ENCODE measurements at regions not wholly inside any gene's neighbourhood (a gene's known extent, or its start where the extent isn't known, plus 50 kb on each side); places are given as distances from the start of the nearest gene placed in this dataset.

- no peak for TF ChIP-seq EP300 (IDR thresholded peaks at IDR 0.05; ENCODE audit: borderline replicate concordance in 1 of 2, control insufficient read depth in 1 of 2, low read depth in 2 of 2, low read length in 2 of 2)
- no peak for TF ChIP-seq ZNF622 (IDR thresholded peaks at IDR 0.05)
- TF ChIP-seq BRCA1 (IDR thresholded peaks at IDR 0.05; ENCODE audit: low read depth, low read length) = no peak
- TF ChIP-seq, protein P1, sequence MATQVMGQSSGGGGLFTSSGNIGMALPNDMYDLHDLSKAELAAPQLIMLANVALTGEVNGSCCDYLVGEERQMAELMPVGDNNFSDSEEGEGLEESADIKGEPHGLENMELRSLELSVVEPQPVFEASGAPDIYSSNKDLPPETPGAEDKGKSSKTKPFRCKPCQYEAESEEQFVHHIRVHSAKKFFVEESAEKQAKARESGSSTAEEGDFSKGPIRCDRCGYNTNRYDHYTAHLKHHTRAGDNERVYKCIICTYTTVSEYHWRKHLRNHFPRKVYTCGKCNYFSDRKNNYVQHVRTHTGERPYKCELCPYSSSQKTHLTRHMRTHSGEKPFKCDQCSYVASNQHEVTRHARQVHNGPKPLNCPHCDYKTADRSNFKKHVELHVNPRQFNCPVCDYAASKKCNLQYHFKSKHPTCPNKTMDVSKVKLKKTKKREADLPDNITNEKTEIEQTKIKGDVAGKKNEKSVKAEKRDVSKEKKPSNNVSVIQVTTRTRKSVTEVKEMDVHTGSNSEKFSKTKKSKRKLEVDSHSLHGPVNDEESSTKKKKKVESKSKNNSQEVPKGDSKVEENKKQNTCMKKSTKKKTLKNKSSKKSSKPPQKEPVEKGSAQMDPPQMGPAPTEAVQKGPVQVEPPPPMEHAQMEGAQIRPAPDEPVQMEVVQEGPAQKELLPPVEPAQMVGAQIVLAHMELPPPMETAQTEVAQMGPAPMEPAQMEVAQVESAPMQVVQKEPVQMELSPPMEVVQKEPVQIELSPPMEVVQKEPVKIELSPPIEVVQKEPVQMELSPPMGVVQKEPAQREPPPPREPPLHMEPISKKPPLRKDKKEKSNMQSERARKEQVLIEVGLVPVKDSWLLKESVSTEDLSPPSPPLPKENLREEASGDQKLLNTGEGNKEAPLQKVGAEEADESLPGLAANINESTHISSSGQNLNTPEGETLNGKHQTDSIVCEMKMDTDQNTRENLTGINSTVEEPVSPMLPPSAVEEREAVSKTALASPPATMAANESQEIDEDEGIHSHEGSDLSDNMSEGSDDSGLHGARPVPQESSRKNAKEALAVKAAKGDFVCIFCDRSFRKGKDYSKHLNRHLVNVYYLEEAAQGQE (IDR thresholded peaks at IDR 0.05; ENCODE audit: low read depth, low read length) = no peak
- no peak for TF ChIP-seq HDAC6 (IDR thresholded peaks at IDR 0.05; ENCODE audit: unreplicated experiment)
- TF ChIP-seq MAX (IDR thresholded peaks at IDR 0.05; ENCODE audit: low read depth, low read length) = no peak
- TF ChIP-seq EZH2 (IDR thresholded peaks at IDR 0.05; ENCODE audit: borderline replicate concordance, control insufficient read depth, low read depth, low read length) = no peak
- no peak for TF ChIP-seq POLR2A (IDR thresholded peaks at IDR 0.05; ENCODE audit: low read depth, low read length)
- TF ChIP-seq, protein P2, sequence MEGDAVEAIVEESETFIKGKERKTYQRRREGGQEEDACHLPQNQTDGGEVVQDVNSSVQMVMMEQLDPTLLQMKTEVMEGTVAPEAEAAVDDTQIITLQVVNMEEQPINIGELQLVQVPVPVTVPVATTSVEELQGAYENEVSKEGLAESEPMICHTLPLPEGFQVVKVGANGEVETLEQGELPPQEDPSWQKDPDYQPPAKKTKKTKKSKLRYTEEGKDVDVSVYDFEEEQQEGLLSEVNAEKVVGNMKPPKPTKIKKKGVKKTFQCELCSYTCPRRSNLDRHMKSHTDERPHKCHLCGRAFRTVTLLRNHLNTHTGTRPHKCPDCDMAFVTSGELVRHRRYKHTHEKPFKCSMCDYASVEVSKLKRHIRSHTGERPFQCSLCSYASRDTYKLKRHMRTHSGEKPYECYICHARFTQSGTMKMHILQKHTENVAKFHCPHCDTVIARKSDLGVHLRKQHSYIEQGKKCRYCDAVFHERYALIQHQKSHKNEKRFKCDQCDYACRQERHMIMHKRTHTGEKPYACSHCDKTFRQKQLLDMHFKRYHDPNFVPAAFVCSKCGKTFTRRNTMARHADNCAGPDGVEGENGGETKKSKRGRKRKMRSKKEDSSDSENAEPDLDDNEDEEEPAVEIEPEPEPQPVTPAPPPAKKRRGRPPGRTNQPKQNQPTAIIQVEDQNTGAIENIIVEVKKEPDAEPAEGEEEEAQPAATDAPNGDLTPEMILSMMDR (IDR thresholded peaks at IDR 0.05 in 2 of 3, conservative IDR thresholded peaks at IDR 0.05 in 1 of 3; ENCODE audit: control insufficient read depth in 2 of 3, extremely low read depth in 1 of 3, insufficient read depth in 1 of 3, low read depth in 3 of 3, low read length in 3 of 3) = no peak
- no peak for TF ChIP-seq CREB1 (IDR thresholded peaks at IDR 0.05; ENCODE audit: low read depth)
- no peak for TF ChIP-seq IRF5 (IDR thresholded peaks at IDR 0.05; ENCODE audit: borderline replicate concordance)
- no peak for TF ChIP-seq PBX3 (IDR thresholded peaks at IDR 0.05; ENCODE audit: insufficient replicate concordance, low read depth, low read length)
- no peak for TF ChIP-seq POLR2AphosphoS5 (IDR thresholded peaks at IDR 0.05; ENCODE audit: low read length)
Observed at GRCh38 chr12:67431411-67432020, 162.4 kb downstream of the CAND1 start.

Data from GM12878 (cell line).